NCI-H748 (cell line): ENCODE measurements at regions not wholly inside any gene's neighbourhood (a gene's known extent, or its start where the extent isn't known, plus 50 kb on each side); places are given as distances from the start of the nearest gene placed in this dataset.
"Not testable (repeated sequence)": the region's sequence is repeated elsewhere in the genome, so short reads cannot be mapped to it uniquely, and the experiment has no call there.

Experiments used
- DNase-seq: peaks from one replicate; lab custom pipeline; 2025; ENCODE audit not compliant: unreplicated experiment; lab: John Stamatoyannopoulos, UW

- peak; percentile 14 for DNase-seq
These were observed 195.4 kb upstream of the HDAC4 start for GRCh38 chr2:239596253-239596652.

DNA sequence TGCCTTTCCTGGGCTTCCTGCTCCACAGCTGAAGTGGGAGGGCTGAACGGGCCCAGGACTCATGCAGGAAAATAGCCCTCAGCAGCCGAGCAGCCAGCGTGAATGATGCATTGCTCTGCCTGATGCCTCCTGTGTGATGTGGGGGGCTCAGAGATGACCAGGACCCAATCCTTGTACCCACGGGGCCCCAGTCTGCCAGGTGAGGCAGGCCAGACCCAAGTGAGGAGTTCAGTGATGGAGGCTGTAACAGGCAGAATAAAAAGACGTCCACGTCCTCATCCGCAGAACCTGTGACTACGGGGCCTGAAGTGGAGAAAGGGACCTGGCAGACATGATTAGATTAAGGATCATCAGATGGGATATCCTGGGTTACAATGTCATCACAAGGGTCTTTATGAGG is 194.9 kb upstream of the HDAC4 start:
- DNase-seq = no peak

DNA sequence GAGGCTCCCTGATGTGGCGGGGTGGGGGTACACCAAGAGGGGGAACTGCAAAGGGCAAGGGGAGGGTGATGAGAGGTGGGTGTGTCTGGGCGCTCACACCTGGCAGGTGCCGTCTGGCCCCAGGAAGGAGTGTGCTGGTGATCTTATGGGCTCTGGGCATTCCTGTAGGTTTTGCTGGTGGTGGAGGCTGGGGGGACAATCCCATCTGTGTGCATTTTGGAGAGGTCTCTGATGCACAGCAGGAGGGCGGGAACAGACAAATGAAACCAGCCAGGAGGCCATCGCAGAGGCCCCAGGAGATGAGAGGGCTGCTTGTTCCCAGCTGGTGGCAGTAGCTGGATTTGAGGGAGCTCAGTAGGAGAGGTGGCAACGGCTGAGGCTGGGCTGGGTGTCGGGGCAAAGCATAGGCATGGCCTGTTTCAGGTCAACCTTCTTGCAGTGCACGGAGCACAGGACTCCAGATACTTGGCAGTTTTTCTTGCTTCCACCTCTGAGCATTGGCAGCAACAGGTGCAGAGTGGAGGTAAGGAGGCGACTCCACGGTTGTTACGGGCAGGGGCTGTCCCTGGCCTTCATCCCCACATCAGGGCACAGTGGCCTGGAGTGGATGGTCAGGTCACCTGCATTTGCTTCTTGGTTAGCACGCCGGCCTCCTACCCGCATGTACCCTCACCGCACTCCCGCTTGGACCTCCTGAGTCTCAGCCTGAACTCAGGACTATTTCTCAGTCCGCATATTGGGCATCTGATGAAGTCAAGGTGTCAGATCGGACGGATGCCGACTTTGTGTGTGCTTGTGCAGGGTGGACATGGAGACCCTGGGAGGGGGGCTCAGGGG is 194.2 kb upstream of the HDAC4 start:
- DNase-seq = no peak

DNA sequence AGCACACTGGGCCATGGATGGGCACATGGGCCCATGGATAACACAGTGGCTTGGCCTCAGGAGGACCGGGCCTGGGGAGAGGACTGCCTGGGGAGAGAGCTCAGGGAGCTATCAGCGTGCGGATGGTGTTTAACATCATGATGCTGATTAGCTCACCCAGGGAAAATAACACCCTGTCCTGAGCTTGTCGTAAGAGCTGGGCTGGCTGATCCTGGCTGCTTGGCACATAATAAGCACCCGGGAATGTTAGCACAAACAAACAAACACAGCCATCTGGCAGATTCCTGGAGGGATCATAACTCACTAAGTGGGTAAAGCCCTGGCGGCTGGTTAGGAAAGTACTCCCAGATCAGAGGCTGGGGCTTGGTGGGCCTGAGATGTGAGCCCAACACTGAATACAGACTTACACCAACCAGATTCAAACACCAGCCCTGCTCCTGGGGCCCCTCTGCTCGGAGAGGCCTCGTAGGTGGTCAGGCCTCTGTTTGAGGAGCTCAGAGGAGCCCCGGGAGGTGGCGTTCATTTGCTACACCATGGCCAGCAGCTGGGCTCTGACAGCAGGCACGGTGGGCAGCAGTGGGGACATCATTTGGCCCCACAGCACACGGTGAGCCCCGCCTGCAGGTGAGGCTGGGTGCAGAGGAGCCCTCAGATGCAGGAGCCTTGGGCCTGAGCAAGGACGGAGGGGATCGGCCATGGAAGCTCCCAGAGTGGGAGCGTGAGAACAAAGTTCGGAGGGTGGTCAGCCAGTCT is 193.4 kb upstream of the HDAC4 start:
- peak; percentile 13 for DNase-seq

DNA sequence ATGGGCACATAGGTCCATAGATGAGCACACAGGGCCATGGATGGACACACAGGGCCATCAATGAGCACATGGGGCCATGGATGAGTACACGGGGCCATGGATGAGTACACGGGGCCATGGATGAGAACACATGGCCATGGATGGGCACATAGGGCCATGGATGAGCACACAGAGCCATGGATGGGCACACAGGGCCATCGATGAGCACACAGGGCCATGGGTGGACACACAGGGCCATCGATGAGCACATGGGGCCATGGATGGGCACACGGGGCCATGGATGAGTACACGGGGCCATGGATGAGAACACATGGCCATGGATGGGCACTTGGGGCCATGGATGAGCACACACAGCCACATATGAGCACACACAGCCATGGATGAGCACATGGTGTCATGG is 192.6 kb upstream of the HDAC4 start:
- no peak for DNase-seq

- not testable (repeated sequence) for DNase-seq
These were observed 191.9 kb upstream of the HDAC4 start for GRCh38 chr2:239592629-239593290.

- DNase-seq = no peak
These were observed 190.4 kb upstream of the HDAC4 start for GRCh38 chr2:239590995-239591915.

- no peak for DNase-seq
These were observed 189.5 kb upstream of the HDAC4 start for GRCh38 chr2:239590276-239590675.

GRCh38 chr2:239589833-239590232 is 189.0 kb upstream of the HDAC4 start:
- no peak for DNase-seq

- DNase-seq = no peak
These were observed 188.5 kb upstream of the HDAC4 start for GRCh38 chr2:239589270-239589825.

GRCh38 chr2:239588451-239589269 is 187.8 kb upstream of the HDAC4 start:
- DNase-seq = no peak

DNA sequence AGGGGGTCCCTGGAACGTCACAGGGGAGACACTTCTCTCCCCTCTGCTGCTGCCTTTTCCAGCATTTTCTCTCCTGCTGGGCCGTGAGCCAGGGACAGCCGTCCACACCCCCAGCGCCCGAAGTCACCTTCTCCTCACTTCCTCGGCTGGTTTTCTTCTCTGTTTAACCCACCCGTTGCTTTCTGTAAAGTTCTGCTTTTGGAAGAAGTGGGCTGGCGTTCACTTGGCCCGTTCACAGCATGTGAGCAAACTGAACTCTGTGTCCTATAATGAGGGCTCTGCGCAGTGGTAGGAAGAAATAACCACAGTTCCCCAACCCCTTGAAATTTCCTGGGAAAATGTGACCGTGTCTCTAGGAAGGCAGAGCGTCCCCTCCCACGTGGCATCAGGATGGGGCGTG is 187.0 kb upstream of the HDAC4 start:
- no peak for DNase-seq

GRCh38 chr2:239587311-239587731 is 186.5 kb upstream of the HDAC4 start:
- no peak for DNase-seq

DNA sequence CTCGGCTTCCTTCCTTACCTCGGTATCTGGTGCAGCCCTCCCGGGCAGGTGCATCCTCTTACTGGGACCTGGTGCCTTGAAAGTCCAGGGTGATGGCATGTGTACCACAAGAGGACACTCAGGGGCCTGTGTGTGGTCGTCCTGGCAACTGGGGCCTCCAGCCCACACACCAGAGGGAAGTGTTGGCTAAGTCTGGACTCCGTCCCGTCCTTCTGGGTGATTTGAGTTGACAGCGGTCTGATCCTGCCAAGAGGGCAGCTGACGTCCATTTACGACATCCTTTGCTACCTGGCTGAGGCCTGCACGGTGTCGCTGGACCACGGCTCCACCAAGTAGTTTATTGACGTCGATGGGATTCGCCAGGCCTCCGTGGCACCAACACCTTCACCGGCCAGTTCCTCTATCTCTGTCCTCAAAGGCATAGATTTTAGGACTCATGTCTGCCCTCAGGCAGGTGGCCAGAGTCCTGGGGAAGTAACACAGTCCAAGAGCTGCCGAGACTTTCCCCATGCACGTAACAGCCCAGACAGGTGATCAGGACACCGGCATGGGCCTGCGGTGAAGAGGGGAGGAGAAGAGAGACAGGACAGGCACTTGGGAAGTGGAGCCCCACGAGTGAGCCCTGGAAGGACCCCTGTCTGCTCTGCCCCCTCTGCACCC is 186.0 kb upstream of the HDAC4 start:
- DNase-seq = no peak

DNA sequence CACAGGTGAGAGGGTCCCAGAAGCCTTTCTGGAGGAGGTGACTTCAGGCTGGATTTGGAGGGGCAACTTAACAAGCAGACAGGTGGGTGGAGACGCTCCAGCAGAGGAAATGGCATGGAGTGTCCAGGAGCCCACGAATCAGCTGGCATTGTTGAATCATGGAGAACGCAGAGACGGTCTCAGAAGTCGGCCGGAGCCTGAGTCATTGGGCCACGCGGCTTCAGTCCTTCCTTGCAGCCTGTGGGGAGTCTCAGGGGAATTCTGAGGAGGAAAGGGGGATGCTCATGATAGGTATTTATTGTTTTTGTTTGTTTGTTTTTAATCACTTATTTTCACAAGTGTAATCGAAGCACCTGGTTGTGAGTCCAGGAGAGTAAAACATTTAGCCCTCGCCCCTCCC is 184.6 kb upstream of the HDAC4 start:
- DNase-seq = no peak

- DNase-seq = no peak
These were observed 184.2 kb upstream of the HDAC4 start for GRCh38 chr2:239584986-239585385.

- no peak for DNase-seq
These were observed 183.3 kb upstream of the HDAC4 start for GRCh38 chr2:239583879-239584859.
